ENCODE measurements at regions not wholly inside any gene's neighbourhood (a gene's known extent, or its start where the extent isn't known, plus 50 kb on each side); places are given as distances from the start of the nearest gene placed in this dataset.

- H3K27ac Mint-ChIP-seq: no peak overlapping the region
- H3K27me3 Mint-ChIP-seq: no peaks in the 10 kb centered on the region
- TF ChIP-seq CTCF (IDR thresholded peaks at IDR 0.05; ENCODE audit: unreplicated experiment): no peak
- H3K9me3 Mint-ChIP-seq (ENCODE audit: low read depth): peaks cover 7% of the 10 kb centered on the region
- no peaks in the 10 kb centered on the region for H3K4me1 Mint-ChIP-seq (ENCODE audit: low read depth)
- no peak overlapping the region for H3K4me3 Mint-ChIP-seq (ENCODE audit: low read depth)
- DNase-seq (ENCODE audit: low spot score, unreplicated experiment): no peak
- H3K36me3 Mint-ChIP-seq (ENCODE audit: insufficient read depth): no peaks in the 10 kb centered on the region
Measured at GRCh38 chr2:122273785-122274419, 518.5 kb downstream of the TSN start.

- H3K4me1 Mint-ChIP-seq (ENCODE audit: low read depth): no peaks in the 10 kb centered on the region
- DNase-seq (ENCODE audit: low spot score, unreplicated experiment): no peak
- no peak overlapping the region for H3K27ac Mint-ChIP-seq
- peaks cover 3% of the 10 kb centered on the region for H3K27me3 Mint-ChIP-seq
- no peak overlapping the region for H3K4me3 Mint-ChIP-seq (ENCODE audit: low read depth)
- no peaks in the 10 kb centered on the region for H3K36me3 Mint-ChIP-seq (ENCODE audit: insufficient read depth)
- H3K9me3 Mint-ChIP-seq (ENCODE audit: low read depth): peaks cover 9% of the 10 kb centered on the region
- no peak for TF ChIP-seq CTCF (IDR thresholded peaks at IDR 0.05; ENCODE audit: unreplicated experiment)
Measured at GRCh38 chr2:122277956-122278355, 522.5 kb downstream of the TSN start.

- Mint-ChIP-seq H3K27me3 (no peaks in the 10 kb centered on the region), H3K4me3 (ENCODE audit: low read depth) (no peak overlapping the region), H3K9me3 (ENCODE audit: low read depth) (peaks cover 23% of the 10 kb centered on the region), H3K27ac (no peak overlapping the region), H3K4me1 (ENCODE audit: low read depth) (no peaks in the 10 kb centered on the region), H3K36me3 (ENCODE audit: insufficient read depth) (no peaks in the 10 kb centered on the region)
- DNase-seq (ENCODE audit: low spot score, unreplicated experiment): no peak
- TF ChIP-seq CTCF (IDR thresholded peaks at IDR 0.05; ENCODE audit: unreplicated experiment): no peak
Measured at GRCh38 chr2:122300758-122301157, 545.3 kb downstream of the TSN start.

GRCh38 chr2:122307763-122308162, 552.3 kb downstream of the TSN start:
- Mint-ChIP-seq H3K9me3 (ENCODE audit: low read depth) (peaks cover 16% of the 10 kb centered on the region), H3K36me3 (ENCODE audit: insufficient read depth) (no peaks in the 10 kb centered on the region)

GRCh38 chr2:122315306-122315705, 559.9 kb downstream of the TSN start:
- no peak for TF ChIP-seq CTCF (IDR thresholded peaks at IDR 0.05; ENCODE audit: unreplicated experiment)
- Mint-ChIP-seq H3K4me3 (ENCODE audit: low read depth) (no peak overlapping the region), H3K27me3 (no peaks in the 10 kb centered on the region), H3K27ac (no peak overlapping the region), H3K9me3 (ENCODE audit: low read depth) (peaks cover 3% of the 10 kb centered on the region), H3K4me1 (ENCODE audit: low read depth) (no peaks in the 10 kb centered on the region), H3K36me3 (ENCODE audit: insufficient read depth) (no peaks in the 10 kb centered on the region)
- DNase-seq (ENCODE audit: low spot score, unreplicated experiment): no peak

More at GRCh38 chr2:122307763-122308162, 552.3 kb downstream of the TSN start:
- no peak for DNase-seq (ENCODE audit: low spot score, unreplicated experiment)
- Mint-ChIP-seq H3K27ac (no peak overlapping the region), H3K4me3 (ENCODE audit: low read depth) (no peak overlapping the region), H3K4me1 (ENCODE audit: low read depth) (no peaks in the 10 kb centered on the region), H3K27me3 (no peaks in the 10 kb centered on the region)
- TF ChIP-seq CTCF (IDR thresholded peaks at IDR 0.05; ENCODE audit: unreplicated experiment): no peak
